ENCODE measurements at regions not wholly inside any gene's neighbourhood (a gene's known extent, or its start where the extent isn't known, plus 50 kb on each side); places are given as distances from the start of the nearest gene placed in this dataset.

DNA sequence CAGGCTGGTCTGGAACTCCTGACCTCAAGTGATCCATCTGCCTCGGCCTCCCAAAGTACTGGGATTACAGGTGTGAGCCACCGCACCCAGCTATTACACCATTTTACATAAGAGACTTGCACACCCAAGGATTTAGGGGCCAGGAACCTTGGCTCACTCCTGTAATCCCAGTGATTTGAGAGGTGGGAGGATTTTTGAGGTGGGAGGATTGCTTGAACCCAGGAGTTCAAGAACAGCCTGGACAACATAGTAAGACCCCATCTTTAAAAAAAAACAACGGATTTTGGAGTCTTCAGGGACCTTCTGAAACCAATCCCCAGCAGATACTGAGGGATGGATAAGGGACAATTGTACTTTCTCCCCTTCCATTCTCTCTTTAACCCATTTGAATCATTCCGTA, 55.3 kb upstream of the PIM1 start:
- TF ChIP-seq, protein P1, sequence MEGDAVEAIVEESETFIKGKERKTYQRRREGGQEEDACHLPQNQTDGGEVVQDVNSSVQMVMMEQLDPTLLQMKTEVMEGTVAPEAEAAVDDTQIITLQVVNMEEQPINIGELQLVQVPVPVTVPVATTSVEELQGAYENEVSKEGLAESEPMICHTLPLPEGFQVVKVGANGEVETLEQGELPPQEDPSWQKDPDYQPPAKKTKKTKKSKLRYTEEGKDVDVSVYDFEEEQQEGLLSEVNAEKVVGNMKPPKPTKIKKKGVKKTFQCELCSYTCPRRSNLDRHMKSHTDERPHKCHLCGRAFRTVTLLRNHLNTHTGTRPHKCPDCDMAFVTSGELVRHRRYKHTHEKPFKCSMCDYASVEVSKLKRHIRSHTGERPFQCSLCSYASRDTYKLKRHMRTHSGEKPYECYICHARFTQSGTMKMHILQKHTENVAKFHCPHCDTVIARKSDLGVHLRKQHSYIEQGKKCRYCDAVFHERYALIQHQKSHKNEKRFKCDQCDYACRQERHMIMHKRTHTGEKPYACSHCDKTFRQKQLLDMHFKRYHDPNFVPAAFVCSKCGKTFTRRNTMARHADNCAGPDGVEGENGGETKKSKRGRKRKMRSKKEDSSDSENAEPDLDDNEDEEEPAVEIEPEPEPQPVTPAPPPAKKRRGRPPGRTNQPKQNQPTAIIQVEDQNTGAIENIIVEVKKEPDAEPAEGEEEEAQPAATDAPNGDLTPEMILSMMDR (IDR thresholded peaks at IDR 0.05 in 4 of 5, conservative IDR thresholded peaks at IDR 0.05 in 1 of 5), result no peak
- no peak for TF ChIP-seq POLR2A (IDR thresholded peaks at IDR 0.05)
